ENCODE measurements at regions not wholly inside any gene's neighbourhood (a gene's known extent, or its start where the extent isn't known, plus 50 kb on each side); places are given as distances from the start of the nearest gene placed in this dataset.

DNA sequence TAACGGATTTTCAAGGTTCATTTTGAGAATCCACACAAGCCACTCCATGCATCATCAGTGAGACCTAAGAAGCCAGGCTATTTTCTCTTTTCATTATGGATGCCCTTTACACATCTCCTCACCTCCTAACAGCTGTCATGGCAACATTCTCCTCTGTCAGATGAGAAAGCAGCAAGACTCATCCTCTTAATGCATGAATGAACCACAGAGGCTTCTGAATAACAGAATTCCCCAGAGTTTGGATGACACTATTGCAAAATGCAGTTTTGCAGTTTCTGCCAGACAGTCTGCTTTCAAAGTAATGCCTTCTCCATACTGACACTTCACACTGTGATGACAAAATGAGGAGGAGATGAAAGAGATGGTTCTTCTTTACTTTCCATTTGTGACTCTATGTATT lies 286.7 kb upstream of the GRIP1 start:
- no peaks in the 10 kb centered on the region for H3K27me3 Mint-ChIP-seq (ENCODE audit: low read depth)
- Histone ChIP-seq H4K8ac (replicated peaks; ENCODE audit: insufficient read length, low read depth, low read length) (no peak overlapping the region), H2BK15ac (ENCODE audit: low read depth, low read length) (no peak overlapping the region), H4K5ac (ENCODE audit: insufficient read length, low read depth, low read length) (no peak overlapping the region), H3K4me1 (ENCODE audit: insufficient read depth, low read length) (no peaks in the 10 kb centered on the region; the same call in 1 of the 2 replicates), H3K4ac (ENCODE audit: low read depth, low read length) (no peak overlapping the region), H3K79me1 (ENCODE audit: insufficient read depth, low read depth, low read length, poor library complexity, severe bottlenecking) (no peaks in the 10 kb centered on the region), H3K18ac (ENCODE audit: insufficient read length, low read depth, low read length) (no peak overlapping the region), H2BK12ac (ENCODE audit: insufficient read length, low read depth, low read length) (no peak overlapping the region), H4K91ac (ENCODE audit: insufficient read length, low read depth, low read length) (no peak overlapping the region), H3K14ac (ENCODE audit: insufficient read depth, low read length) (no peak overlapping the region), H4K20me1 (ENCODE audit: control insufficient read depth, insufficient read depth, insufficient read length) (no peaks in the 10 kb centered on the region), H3K79me2 (ENCODE audit: insufficient read depth, low read length) (no peaks in the 10 kb centered on the region), H3K9ac (ENCODE audit: extremely low read depth, insufficient read length, low read length) (no peak overlapping the region), H3K27ac (ENCODE audit: insufficient read length, low read depth, low read length) (no peak overlapping the region), H3K23me2 (ENCODE audit: insufficient read length, low read depth, low read length, poor library complexity, severe bottlenecking) (no peaks in the 10 kb centered on the region), H3K9me3 (ENCODE audit: control insufficient read depth, low read depth, low read length) (no peaks in the 10 kb centered on the region), H3K23ac (ENCODE audit: insufficient read length, low read depth, low read length) (no peak overlapping the region), H2BK20ac (ENCODE audit: low read depth, low read length, poor library complexity, severe bottlenecking) (no peak overlapping the region), H3K56ac (ENCODE audit: insufficient read length, low read depth, low read length) (no peak overlapping the region), H3K27me3 (ENCODE audit: insufficient read depth, low read length) (no peaks in the 10 kb centered on the region), H2BK5ac (ENCODE audit: insufficient read length, low read length) (no peak overlapping the region), H2AK5ac (ENCODE audit: insufficient read length, low read length) (no peak overlapping the region), H3K4me2 (ENCODE audit: insufficient read depth, insufficient read length, low read length) (no peak overlapping the region), H2AFZ (ENCODE audit: low read length) (no peak overlapping the region), H3T11ph (ENCODE audit: low read length) (no peak overlapping the region), H2BK120ac (ENCODE audit: low read depth, low read length, poor library complexity, severe bottlenecking) (no peak overlapping the region)
- peaks cover 12 to 14% of the 10 kb centered on the region in 2 experiments for H3K4me1 Mint-ChIP-seq
- H3K9me3 Mint-ChIP-seq = no peaks in the 10 kb centered on the region
- H3K4me3 Mint-ChIP-seq = no peak overlapping the region
- TF ChIP-seq, protein P1, sequence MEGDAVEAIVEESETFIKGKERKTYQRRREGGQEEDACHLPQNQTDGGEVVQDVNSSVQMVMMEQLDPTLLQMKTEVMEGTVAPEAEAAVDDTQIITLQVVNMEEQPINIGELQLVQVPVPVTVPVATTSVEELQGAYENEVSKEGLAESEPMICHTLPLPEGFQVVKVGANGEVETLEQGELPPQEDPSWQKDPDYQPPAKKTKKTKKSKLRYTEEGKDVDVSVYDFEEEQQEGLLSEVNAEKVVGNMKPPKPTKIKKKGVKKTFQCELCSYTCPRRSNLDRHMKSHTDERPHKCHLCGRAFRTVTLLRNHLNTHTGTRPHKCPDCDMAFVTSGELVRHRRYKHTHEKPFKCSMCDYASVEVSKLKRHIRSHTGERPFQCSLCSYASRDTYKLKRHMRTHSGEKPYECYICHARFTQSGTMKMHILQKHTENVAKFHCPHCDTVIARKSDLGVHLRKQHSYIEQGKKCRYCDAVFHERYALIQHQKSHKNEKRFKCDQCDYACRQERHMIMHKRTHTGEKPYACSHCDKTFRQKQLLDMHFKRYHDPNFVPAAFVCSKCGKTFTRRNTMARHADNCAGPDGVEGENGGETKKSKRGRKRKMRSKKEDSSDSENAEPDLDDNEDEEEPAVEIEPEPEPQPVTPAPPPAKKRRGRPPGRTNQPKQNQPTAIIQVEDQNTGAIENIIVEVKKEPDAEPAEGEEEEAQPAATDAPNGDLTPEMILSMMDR (conservative IDR thresholded peaks at IDR 0.05) = no peak
- no peak overlapping the region for H3K27ac Mint-ChIP-seq
- no peaks in the 10 kb centered on the region for H3K36me3 Mint-ChIP-seq (ENCODE audit: insufficient read depth in 1 of 3, low read depth in 3 of 3)
- WGBS (ENCODE audit: extremely low coverage, insufficient read length, low lambda C conversion rate) = no CpG with 5 or more reads among the region's 1 CpG
- DNase-seq = no peak
